ENCODE measurements at regions not wholly inside any gene's neighbourhood (a gene's known extent, or its start where the extent isn't known, plus 50 kb on each side); places are given as distances from the start of the nearest gene placed in this dataset.

DNA sequence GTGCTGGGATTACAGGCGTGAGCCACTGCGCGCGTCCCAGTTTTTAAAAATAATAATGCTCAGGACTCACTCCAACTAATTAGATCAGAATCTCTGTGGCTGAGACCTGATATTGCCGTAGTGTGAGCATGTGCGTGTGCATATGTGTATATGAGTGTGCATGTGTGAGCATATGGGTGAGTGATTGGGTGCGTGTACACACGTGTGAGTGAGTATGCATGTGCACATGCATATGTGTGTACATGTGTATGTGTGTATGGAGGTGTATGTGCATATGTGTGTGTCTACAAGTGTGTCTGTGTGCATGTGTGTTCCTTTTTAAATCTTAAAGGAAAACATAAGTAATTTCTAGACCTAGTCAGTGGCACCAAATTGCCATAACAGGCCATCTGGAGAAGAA, 54.8 kb upstream of the CKS2 start:
- peaks cover 3% of the 10 kb centered on the region for H3K27me3 ChIP-seq (ENCODE audit: control insufficient read depth, insufficient read depth, low read length)
- no peaks in the 10 kb centered on the region for H3K36me3 ChIP-seq (ENCODE audit: control insufficient read depth, insufficient read depth, low read length)
- no peak overlapping the region for H3K4me3 ChIP-seq (ENCODE audit: low read depth, low read length)
- no peak for DNase-seq (ENCODE audit: low read depth)
- TF ChIP-seq, protein P1, sequence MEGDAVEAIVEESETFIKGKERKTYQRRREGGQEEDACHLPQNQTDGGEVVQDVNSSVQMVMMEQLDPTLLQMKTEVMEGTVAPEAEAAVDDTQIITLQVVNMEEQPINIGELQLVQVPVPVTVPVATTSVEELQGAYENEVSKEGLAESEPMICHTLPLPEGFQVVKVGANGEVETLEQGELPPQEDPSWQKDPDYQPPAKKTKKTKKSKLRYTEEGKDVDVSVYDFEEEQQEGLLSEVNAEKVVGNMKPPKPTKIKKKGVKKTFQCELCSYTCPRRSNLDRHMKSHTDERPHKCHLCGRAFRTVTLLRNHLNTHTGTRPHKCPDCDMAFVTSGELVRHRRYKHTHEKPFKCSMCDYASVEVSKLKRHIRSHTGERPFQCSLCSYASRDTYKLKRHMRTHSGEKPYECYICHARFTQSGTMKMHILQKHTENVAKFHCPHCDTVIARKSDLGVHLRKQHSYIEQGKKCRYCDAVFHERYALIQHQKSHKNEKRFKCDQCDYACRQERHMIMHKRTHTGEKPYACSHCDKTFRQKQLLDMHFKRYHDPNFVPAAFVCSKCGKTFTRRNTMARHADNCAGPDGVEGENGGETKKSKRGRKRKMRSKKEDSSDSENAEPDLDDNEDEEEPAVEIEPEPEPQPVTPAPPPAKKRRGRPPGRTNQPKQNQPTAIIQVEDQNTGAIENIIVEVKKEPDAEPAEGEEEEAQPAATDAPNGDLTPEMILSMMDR (IDR thresholded peaks at IDR 0.05; ENCODE audit: insufficient read depth, low read length, poor library complexity, severe bottlenecking): no peak

DNA sequence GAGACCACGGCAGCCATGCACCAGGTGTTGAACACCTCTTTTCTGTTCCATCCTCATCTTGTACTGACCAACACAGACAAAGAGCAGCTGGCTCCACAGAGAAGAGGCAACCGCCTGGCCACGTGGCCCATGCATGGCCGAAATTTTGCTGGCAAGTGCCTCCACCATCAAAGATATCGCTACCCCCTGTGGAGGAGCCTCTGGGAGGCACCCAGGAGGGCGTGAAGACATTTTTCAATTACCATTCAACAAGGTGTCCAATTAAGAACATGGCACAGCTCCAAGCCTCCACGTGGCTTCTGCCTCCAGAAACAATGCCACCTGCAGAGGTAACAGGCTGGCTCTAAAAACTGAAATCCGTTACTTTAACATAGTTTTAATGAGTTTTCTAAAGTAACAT, 54.4 kb upstream of the CKS2 start:
- Histone ChIP-seq H3K4me3 (ENCODE audit: low read depth, low read length) (no peak overlapping the region), H3K36me3 (ENCODE audit: control insufficient read depth, insufficient read depth, low read length) (no peaks in the 10 kb centered on the region), H3K27me3 (ENCODE audit: control insufficient read depth, insufficient read depth, low read length) (peaks cover 3% of the 10 kb centered on the region)
- TF ChIP-seq, protein P1 (IDR thresholded peaks at IDR 0.05; ENCODE audit: insufficient read depth, low read length, poor library complexity, severe bottlenecking): no peak
- DNase-seq (ENCODE audit: low read depth): no peak

GRCh38 chr9:89260525-89260924, 50.5 kb upstream of the CKS2 start:
- TF ChIP-seq, protein P1 (IDR thresholded peaks at IDR 0.05; ENCODE audit: insufficient read depth, low read length, poor library complexity, severe bottlenecking): no peak
- Histone ChIP-seq H3K36me3 (ENCODE audit: control insufficient read depth, insufficient read depth, low read length) (no peaks in the 10 kb centered on the region), H3K27me3 (ENCODE audit: control insufficient read depth, insufficient read depth, low read length) (no peaks in the 10 kb centered on the region), H3K4me3 (ENCODE audit: low read depth, low read length) (no peak overlapping the region)
- DNase-seq (ENCODE audit: low read depth): no peak

Data from kidney epithelial cell (primary cell).